Uterus (tissue), 3 donors: ENCODE measurements at regions not wholly inside any gene's neighbourhood (a gene's known extent, or its start where the extent isn't known, plus 50 kb on each side); places are given as distances from the start of the nearest gene placed in this dataset.
"Not testable (repeated sequence)": the region's sequence is repeated elsewhere in the genome, so short reads cannot be mapped to it uniquely, and the experiment has no call there.

Source experiments
- DNase-seq, 2 donors: peaks; one replicate each; pipeline ENCODE4 v3.0.0-alpha.2; 2019 to 2020
- H3K27ac ChIP-seq, 2 donors: fragments of 200-600 bp; sonication (generic); 1 replicate in 1 of 2; 2 replicates in 1 of 2; pipeline ENCODE4 v1.5.1; 2016 to 2018
- H3K27me3 ChIP-seq, 2 donors: fragments of 200-600 bp; sonication (generic); one replicate each; pipeline ENCODE4 v1.5.1; 2018 to 2019; ENCODE audit warnings: control low read depth in 1 of 2
- H3K36me3 ChIP-seq, 2 donors: fragments of 200-600 bp; sonication (generic); one replicate each; pipeline ENCODE4 v1.5.1; 2019; ENCODE audit warnings: control low read depth in 1 of 2
- H3K4me1 ChIP-seq, 2 donors: fragments of 200-600 bp; sonication (generic); one replicate each; pipeline ENCODE4 v1.5.1; 2018 to 2019; ENCODE audit warnings: control low read depth in 1 of 2
- H3K4me3 ChIP-seq, 2 donors: fragments of 200-600 bp; sonication (generic); 1 replicate in 1 of 2; 2 replicates in 1 of 2; pipeline ENCODE4 v1.5.1; 2018 to 2019; ENCODE audit warnings: mild to moderate bottlenecking in 1 of 2
- H3K9me3 ChIP-seq, 2 donors: fragments of 200-600 bp; sonication (generic); one replicate each; pipeline ENCODE4 v1.5.1; 2019; ENCODE audit warnings: control low read depth in 1 of 2
- POLR2A ChIP-seq, 2 donors: fragments of 450-650 bp; IDR thresholded peaks; one replicate each; pipeline ENCODE4 v1.6.1; 2016; ENCODE audit warnings: antibody characterized with exemption in 2 of 2, mild to moderate bottlenecking in 1 of 2, moderate library complexity in 1 of 2
- intact Hi-C: fragments of 100-400 bp; cut with DNase I; formaldehyde crosslinking; loops from one replicate; pipeline ENCODE4 v1.15.1; 2023; ENCODE audit warnings: low total_unique reads
- TF ChIP-seq, protein P1 (sequence below), 4 experiments: fragments of 200-600 bp in 2 of 4; fragments of 450-650 bp in 2 of 4; sonication (generic) in 2 of 4; IDR thresholded peaks; one replicate each; pipeline ENCODE4 v1.5.1; 2016 to 2019; ENCODE audit warnings: antibody characterized with exemption in 4 of 4, mild to moderate bottlenecking in 2 of 4, moderate library complexity in 1 of 4
- donor health status: DM: yes; HTN: yes; CAD: no.

GRCh38 chr13:97539651-97540610 lies 106.0 kb downstream of the RAP2A start:
- H3K27me3 ChIP-seq = no peaks in the 10 kb centered on the region
- H3K36me3 ChIP-seq = no peaks in the 10 kb centered on the region
- H3K4me1 ChIP-seq = no peaks in the 10 kb centered on the region
- intact Hi-C loops = no loop called here
- no peak for DNase-seq
- TF ChIP-seq POLR2A (IDR thresholded peaks at IDR 0.05) = no peak
- TF ChIP-seq, protein P1, sequence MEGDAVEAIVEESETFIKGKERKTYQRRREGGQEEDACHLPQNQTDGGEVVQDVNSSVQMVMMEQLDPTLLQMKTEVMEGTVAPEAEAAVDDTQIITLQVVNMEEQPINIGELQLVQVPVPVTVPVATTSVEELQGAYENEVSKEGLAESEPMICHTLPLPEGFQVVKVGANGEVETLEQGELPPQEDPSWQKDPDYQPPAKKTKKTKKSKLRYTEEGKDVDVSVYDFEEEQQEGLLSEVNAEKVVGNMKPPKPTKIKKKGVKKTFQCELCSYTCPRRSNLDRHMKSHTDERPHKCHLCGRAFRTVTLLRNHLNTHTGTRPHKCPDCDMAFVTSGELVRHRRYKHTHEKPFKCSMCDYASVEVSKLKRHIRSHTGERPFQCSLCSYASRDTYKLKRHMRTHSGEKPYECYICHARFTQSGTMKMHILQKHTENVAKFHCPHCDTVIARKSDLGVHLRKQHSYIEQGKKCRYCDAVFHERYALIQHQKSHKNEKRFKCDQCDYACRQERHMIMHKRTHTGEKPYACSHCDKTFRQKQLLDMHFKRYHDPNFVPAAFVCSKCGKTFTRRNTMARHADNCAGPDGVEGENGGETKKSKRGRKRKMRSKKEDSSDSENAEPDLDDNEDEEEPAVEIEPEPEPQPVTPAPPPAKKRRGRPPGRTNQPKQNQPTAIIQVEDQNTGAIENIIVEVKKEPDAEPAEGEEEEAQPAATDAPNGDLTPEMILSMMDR (IDR thresholded peaks at IDR 0.05) = no peak
- no peak overlapping the region for H3K27ac ChIP-seq
- no peaks in the 10 kb centered on the region for H3K9me3 ChIP-seq
- H3K4me3 ChIP-seq = no peak overlapping the region

- H3K27ac ChIP-seq = no peak overlapping the region
- H3K27me3 ChIP-seq = no peaks in the 10 kb centered on the region
- H3K9me3 ChIP-seq = no peaks in the 10 kb centered on the region
- TF ChIP-seq POLR2A (IDR thresholded peaks at IDR 0.05) = no peak
- TF ChIP-seq, protein P1 (IDR thresholded peaks at IDR 0.05) = no peak
- no peaks in the 10 kb centered on the region for H3K36me3 ChIP-seq
- H3K4me1 ChIP-seq = no peaks in the 10 kb centered on the region
- intact Hi-C loops = no loop called here
- no peak for DNase-seq
- no peak overlapping the region for H3K4me3 ChIP-seq
Observed at GRCh38 chr13:97540696-97541095, 106.7 kb downstream of the RAP2A start.

DNA sequence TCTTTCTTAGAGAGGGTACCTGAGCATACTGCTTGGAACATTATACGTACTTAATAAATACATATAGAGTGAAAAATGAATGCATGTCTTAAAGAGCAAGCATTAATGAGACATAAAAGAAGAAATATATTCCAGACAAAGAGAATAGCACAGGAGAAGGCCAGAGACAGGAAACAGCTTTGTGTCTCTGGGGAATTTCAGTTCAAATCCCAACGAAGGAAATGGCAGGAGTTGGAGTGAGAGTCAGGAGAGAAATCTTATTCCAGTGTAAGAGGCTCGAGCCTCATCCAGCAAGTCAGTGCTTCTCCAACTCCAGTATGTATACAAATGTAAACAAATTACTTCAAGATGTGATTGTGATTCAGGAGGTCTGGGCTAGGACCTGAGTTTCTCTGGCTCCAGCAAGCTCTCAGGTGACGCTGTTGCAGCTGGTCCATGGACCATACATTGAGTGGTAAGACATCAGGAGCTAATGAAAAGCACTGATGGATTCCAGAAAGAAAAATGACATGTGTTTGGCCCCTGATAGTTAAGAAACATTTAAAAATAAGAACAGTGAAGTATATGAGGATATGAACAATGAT lies 108.2 kb downstream of the RAP2A start:
- Histone ChIP-seq H3K4me3 (no peak overlapping the region), H3K4me1 (no peaks in the 10 kb centered on the region), H3K27ac (no peak overlapping the region), H3K36me3 (no peaks in the 10 kb centered on the region), H3K9me3 (no peaks in the 10 kb centered on the region), H3K27me3 (no peaks in the 10 kb centered on the region)
- intact Hi-C loops = no loop called here
- no peak for TF ChIP-seq POLR2A (IDR thresholded peaks at IDR 0.05)
- TF ChIP-seq, protein P1 (IDR thresholded peaks at IDR 0.05) = no peak
- no peak for DNase-seq

DNA sequence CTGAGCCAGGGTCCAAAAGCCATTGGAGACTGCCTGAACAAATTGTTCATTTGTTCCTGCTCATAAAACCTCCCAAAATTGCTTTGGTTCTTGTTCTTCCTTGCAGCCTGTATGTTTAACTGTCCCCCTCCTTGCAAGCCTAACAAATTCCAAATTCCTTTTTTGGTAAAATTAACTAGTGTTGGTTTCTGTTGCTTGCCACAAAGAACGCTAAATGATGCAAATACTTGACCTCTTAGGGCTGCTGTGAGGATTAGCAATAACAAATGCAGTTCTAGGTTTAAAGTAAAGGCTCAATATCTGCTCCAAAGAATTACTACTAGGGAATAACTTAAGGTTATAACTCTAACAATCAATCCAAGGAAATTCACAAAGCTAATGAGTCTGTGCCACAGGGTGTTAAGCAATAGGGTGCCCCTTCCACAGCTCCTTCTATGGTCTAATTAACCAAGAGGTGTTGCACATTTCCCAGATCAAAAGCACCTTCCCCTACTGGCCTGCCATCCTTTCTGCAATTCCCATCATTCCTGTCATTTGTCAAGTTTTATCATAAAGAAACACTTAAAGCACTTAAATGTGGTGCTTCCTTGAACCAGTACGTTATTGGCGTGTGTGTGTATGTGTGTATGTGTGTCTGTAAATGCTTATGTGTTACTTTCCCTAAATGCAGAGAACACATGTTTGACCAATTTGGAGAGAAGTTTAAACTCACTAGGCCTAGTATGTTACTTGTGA lies 110.2 kb downstream of the RAP2A start:
- Histone ChIP-seq H3K9me3 (no peaks in the 10 kb centered on the region), H3K4me3 (no peak overlapping the region), H3K27me3 (no peaks in the 10 kb centered on the region), H3K27ac (no peak overlapping the region), H3K4me1 (no peaks in the 10 kb centered on the region), H3K36me3 (no peaks in the 10 kb centered on the region)
- TF ChIP-seq, protein P1 (IDR thresholded peaks at IDR 0.05) = no peak
- no peak for TF ChIP-seq POLR2A (IDR thresholded peaks at IDR 0.05)
- no peak for DNase-seq
- intact Hi-C loops = no loop called here

DNA sequence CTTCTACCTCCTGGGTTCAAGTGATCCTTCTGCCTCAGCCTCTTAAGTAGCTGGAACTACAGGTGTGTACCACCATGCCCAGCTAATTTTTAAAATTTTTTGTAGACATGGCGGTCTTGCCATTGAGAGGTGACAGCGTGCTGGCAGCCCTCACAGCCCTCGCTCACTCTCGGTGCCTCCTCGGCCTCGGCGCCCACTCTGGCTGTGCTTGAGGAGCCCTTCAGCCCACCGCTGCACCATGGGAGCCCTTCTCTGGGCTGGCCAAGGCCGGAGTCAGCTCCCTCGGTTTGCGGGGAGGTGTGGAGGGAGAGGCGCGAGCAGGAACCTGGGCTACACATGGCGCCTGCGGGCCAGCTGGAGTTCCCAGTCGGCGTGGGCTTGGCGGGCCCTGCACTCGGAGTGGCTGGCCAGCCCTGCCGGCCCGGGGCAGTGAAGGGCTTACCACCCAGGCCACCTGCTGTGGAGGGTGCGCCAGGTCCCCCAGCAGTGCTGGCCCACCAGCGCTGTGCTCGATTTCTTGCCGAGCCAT lies 111.1 kb downstream of the RAP2A start:
- intact Hi-C loops, H3K36me3 ChIP-seq, DNase-seq: not testable (repeated sequence)

More for the DNA sequence above, 111.1 kb downstream of the RAP2A start:
- H3K9me3 ChIP-seq, H3K27ac ChIP-seq, H3K4me1 ChIP-seq, H3K27me3 ChIP-seq, H3K4me3 ChIP-seq: not testable (repeated sequence)
